ENCODE measurements at regions not wholly inside any gene's neighbourhood (a gene's known extent, or its start where the extent isn't known, plus 50 kb on each side); places are given as distances from the start of the nearest gene placed in this dataset.

GRCh38 chr22:42328784-42329145 lies 58.3 kb upstream of the TCF20 start:
- no peak for TF ChIP-seq CTCF (optimal IDR thresholded peaks at IDR 0.05 in 1 of 3, IDR thresholded peaks at IDR 0.05 in 1 of 3, conservative IDR thresholded peaks at IDR 0.05 in 1 of 3; ENCODE audit: extremely low read depth in 1 of 3, insufficient read depth in 2 of 3, low read length in 3 of 3)
- TF ChIP-seq EZH2 (IDR thresholded peaks at IDR 0.05; ENCODE audit: low read length) = no peak
- no peak overlapping the region for H3K4me3 ChIP-seq (ENCODE audit: control insufficient read depth in 2 of 3, extremely low read depth in 1 of 3, insufficient read depth in 2 of 3, low read depth in 1 of 3, low read length in 3 of 3)
- H3K36me3 ChIP-seq (ENCODE audit: control insufficient read depth in 2 of 2, extremely low read depth in 1 of 2, insufficient read depth in 2 of 2, low read length in 2 of 2) = no peaks in the 10 kb centered on the region
- no peaks in the 10 kb centered on the region for H3K9me3 ChIP-seq (ENCODE audit: control insufficient read depth, low read depth, low read length)
- no peak for FAIRE-seq
- H3K27me3 ChIP-seq (ENCODE audit: control insufficient read depth, extremely low read depth, insufficient read depth, low read length) = peaks cover 28% of the 10 kb centered on the region
- no peak for DNase-seq (ENCODE audit: low read depth, low spot score)
- no peak overlapping the region for H3K4me2 ChIP-seq (ENCODE audit: control insufficient read depth, extremely low read depth, insufficient read depth, low read depth, low read length)
- peaks cover 5% of the 10 kb centered on the region for H3K4me1 ChIP-seq (ENCODE audit: control insufficient read depth, extremely low read depth, insufficient read depth, low read length)
- H2AFZ ChIP-seq (ENCODE audit: control insufficient read depth, low read length) = no peak overlapping the region
- dilution Hi-C loops (cut with MboI; ENCODE audit: extremely low pct_ligation_motif_present, low sequenced_read_pairs) = no loop called here
- H3K9me1 ChIP-seq (ENCODE audit: control insufficient read depth, extremely low read depth, insufficient read depth, low read length) = no peaks in the 10 kb centered on the region
- no peaks in the 10 kb centered on the region for H4K20me1 ChIP-seq (ENCODE audit: control insufficient read depth, extremely low read depth, insufficient read depth, low read length)
- H3K27ac ChIP-seq (ENCODE audit: control insufficient read depth, insufficient read depth, low read length) = no peak overlapping the region
- no peak overlapping the region for H3K9ac ChIP-seq (ENCODE audit: control insufficient read depth, extremely low read depth, insufficient read depth, low read length)
- H3K79me2 ChIP-seq (ENCODE audit: control insufficient read depth, insufficient read depth, low read length) = no peaks in the 10 kb centered on the region

GRCh38 chr22:42328130-42328783 lies 57.8 kb upstream of the TCF20 start:
- no peaks in the 10 kb centered on the region for H3K9me3 ChIP-seq (ENCODE audit: control insufficient read depth, low read depth, low read length)
- H2AFZ ChIP-seq (ENCODE audit: control insufficient read depth, low read length) = no peak overlapping the region
- no peak for DNase-seq (ENCODE audit: low read depth, low spot score)
- no peaks in the 10 kb centered on the region for H3K79me2 ChIP-seq (ENCODE audit: control insufficient read depth, insufficient read depth, low read length)
- H4K20me1 ChIP-seq (ENCODE audit: control insufficient read depth, extremely low read depth, insufficient read depth, low read length) = no peaks in the 10 kb centered on the region
- H3K27ac ChIP-seq (ENCODE audit: control insufficient read depth, insufficient read depth, low read length) = no peak overlapping the region
- no peak overlapping the region for H3K9ac ChIP-seq (ENCODE audit: control insufficient read depth, extremely low read depth, insufficient read depth, low read length)
- no peaks in the 10 kb centered on the region for H3K36me3 ChIP-seq (ENCODE audit: control insufficient read depth in 2 of 2, extremely low read depth in 1 of 2, insufficient read depth in 2 of 2, low read length in 2 of 2)
- no peak overlapping the region for H3K4me3 ChIP-seq (ENCODE audit: control insufficient read depth in 2 of 3, extremely low read depth in 1 of 3, insufficient read depth in 2 of 3, low read depth in 1 of 3, low read length in 3 of 3)
- H3K4me2 ChIP-seq (ENCODE audit: control insufficient read depth, extremely low read depth, insufficient read depth, low read depth, low read length) = no peak overlapping the region
- no peak for TF ChIP-seq EZH2 (IDR thresholded peaks at IDR 0.05; ENCODE audit: low read length)
- peaks cover 28% of the 10 kb centered on the region for H3K27me3 ChIP-seq (ENCODE audit: control insufficient read depth, extremely low read depth, insufficient read depth, low read length)
- dilution Hi-C loops (cut with MboI; ENCODE audit: extremely low pct_ligation_motif_present, low sequenced_read_pairs) = no loop called here
- peaks cover 5% of the 10 kb centered on the region for H3K4me1 ChIP-seq (ENCODE audit: control insufficient read depth, extremely low read depth, insufficient read depth, low read length)
- FAIRE-seq = no peak
- no peaks in the 10 kb centered on the region for H3K9me1 ChIP-seq (ENCODE audit: control insufficient read depth, extremely low read depth, insufficient read depth, low read length)
